H9 (cell line): ENCODE measurements at regions not wholly inside any gene's neighbourhood (a gene's known extent, or its start where the extent isn't known, plus 50 kb on each side); places are given as distances from the start of the nearest gene placed in this dataset.

Source experiments
- DNase-seq: peaks from one replicate; pipeline ENCODE4 v3.0.0-alpha.2; 2017
- H2AFZ ChIP-seq: one replicate; pipeline ENCODE4 v1.6.1; 2013; ENCODE audit warnings: mild to moderate bottlenecking, low read length, control low read depth, moderate library complexity
- H2AK5ac ChIP-seq: 2 replicates; pipeline ENCODE4 v1.6.1; 2013; ENCODE audit warnings: low read length, control low read depth, mixed read lengths; ENCODE audit not compliant: insufficient read length
- H2BK120ac ChIP-seq: one replicate; pipeline ENCODE4 v1.6.1; 2013; ENCODE audit warnings: low read depth, mild to moderate bottlenecking, low read length, control low read depth, inconsistent platforms; ENCODE audit not compliant: poor library complexity, severe bottlenecking
- H2BK12ac ChIP-seq: 2 replicates; pipeline ENCODE4 v1.6.1; 2013; ENCODE audit warnings: low read length, control low read depth, mixed read lengths, low read depth; ENCODE audit not compliant: insufficient read length
- H2BK15ac ChIP-seq: 2 replicates; pipeline ENCODE4 v1.6.1; 2013; ENCODE audit warnings: low read depth, low read length, control low read depth
- H2BK20ac ChIP-seq: one replicate; pipeline ENCODE4 v1.6.1; 2013; ENCODE audit warnings: low read depth, mild to moderate bottlenecking, low read length, control low read depth, inconsistent platforms; ENCODE audit not compliant: poor library complexity, severe bottlenecking
- H2BK5ac ChIP-seq: 2 replicates; pipeline ENCODE4 v1.6.1; 2013; ENCODE audit warnings: low read length, control low read depth, mixed read lengths; ENCODE audit not compliant: insufficient read length
- H3K14ac ChIP-seq: 2 replicates; pipeline ENCODE4 v1.6.1; 2013; ENCODE audit warnings: low read length, control low read depth; ENCODE audit not compliant: insufficient read depth
- H3K18ac ChIP-seq: 2 replicates; pipeline ENCODE4 v1.6.1; 2013; ENCODE audit warnings: low read depth, mild to moderate bottlenecking, mixed read lengths, low read length, control low read depth; ENCODE audit not compliant: insufficient read length
- H3K23ac ChIP-seq: 2 replicates; pipeline ENCODE4 v1.6.1; 2013; ENCODE audit warnings: low read length, control low read depth, mixed read lengths, low read depth; ENCODE audit not compliant: insufficient read length
- H3K23me2 ChIP-seq: 2 replicates; pipeline ENCODE4 v1.6.1; 2013; ENCODE audit warnings: low read depth, mild to moderate bottlenecking, mixed read lengths, low read length, control low read depth; ENCODE audit not compliant: insufficient read length, poor library complexity, severe bottlenecking
- H3K27ac ChIP-seq: 2 replicates; pipeline ENCODE4 v1.5.1; 2013; ENCODE audit warnings: low read length, control low read depth, mixed read lengths, low read depth; ENCODE audit not compliant: insufficient read length
- H3K27me3 ChIP-seq: 2 replicates; pipeline ENCODE4 v1.6.1; 2013; ENCODE audit warnings: low read length, control low read depth, inconsistent platforms; ENCODE audit not compliant: insufficient read depth
- H3K4ac ChIP-seq: 2 replicates; pipeline ENCODE4 v1.6.1; 2013; ENCODE audit warnings: low read depth, mild to moderate bottlenecking, control low read depth, inconsistent platforms, low read length, moderate library complexity
- H3K4me1 ChIP-seq: 2 replicates; pipeline ENCODE4 v1.6.1; 2013; ENCODE audit warnings: low read length, control low read depth, inconsistent platforms; ENCODE audit not compliant: insufficient read depth
- H3K4me2 ChIP-seq: 2 replicates; pipeline ENCODE4 v1.6.1; 2013; ENCODE audit warnings: low read length, control low read depth, mixed read lengths; ENCODE audit not compliant: insufficient read length, insufficient read depth
- H3K56ac ChIP-seq: 2 replicates; pipeline ENCODE4 v1.6.1; 2013; ENCODE audit warnings: low read depth, mild to moderate bottlenecking, mixed read lengths, low read length, control low read depth; ENCODE audit not compliant: insufficient read length
- H3K79me1 ChIP-seq: 2 replicates; pipeline ENCODE4 v1.6.1; 2013; ENCODE audit warnings: low read depth, mild to moderate bottlenecking, moderate library complexity, low read length, control low read depth, inconsistent platforms; ENCODE audit not compliant: insufficient read depth, poor library complexity, severe bottlenecking
- H3K79me2 ChIP-seq: 2 replicates; pipeline ENCODE4 v1.6.1; 2013; ENCODE audit warnings: low read length, control low read depth, inconsistent platforms; ENCODE audit not compliant: insufficient read depth
- H3K9ac ChIP-seq: 2 replicates; pipeline ENCODE4 v1.6.1; 2013; ENCODE audit warnings: low read length, control low read depth, mixed read lengths; ENCODE audit not compliant: insufficient read length; ENCODE audit errors: extremely low read depth
- H3K9me3 ChIP-seq: one replicate; pipeline ENCODE4 v1.6.1; 2013; ENCODE audit warnings: low read depth, low read length, inconsistent platforms; ENCODE audit not compliant: control insufficient read depth
- H3T11ph ChIP-seq: one replicate; pipeline ENCODE4 v1.6.1; 2013; ENCODE audit warnings: mild to moderate bottlenecking, low read length, control low read depth, inconsistent platforms
- H4K20me1 ChIP-seq: one replicate; pipeline ENCODE4 v1.6.1; 2013; ENCODE audit not compliant: control insufficient read depth, insufficient read length, insufficient read depth
- H4K5ac ChIP-seq: 2 replicates; pipeline ENCODE4 v1.6.1; 2013; ENCODE audit warnings: low read depth, mild to moderate bottlenecking, mixed read lengths, low read length, control low read depth; ENCODE audit not compliant: insufficient read length
- H4K8ac ChIP-seq: replicated peaks from 2 replicates; pipeline ENCODE4 v1.6.1; 2013; ENCODE audit warnings: low read length, control low read depth, mixed read lengths, low read depth; ENCODE audit not compliant: insufficient read length
- H4K91ac ChIP-seq: 2 replicates; pipeline ENCODE4 v1.6.1; 2013; ENCODE audit warnings: low read depth, mild to moderate bottlenecking, moderate library complexity, mixed read lengths, low read length, control low read depth; ENCODE audit not compliant: insufficient read length
- H3K27ac Mint-ChIP-seq, 3 experiments: 2 replicates in 2 of 3; 3 replicates in 1 of 3; pipeline ENCODE4 v1.8.0; 2020 to 2021; ENCODE audit warnings: mixed read lengths in 3 of 3, mild to moderate bottlenecking in 1 of 3, moderate library complexity in 1 of 3
- H3K27me3 Mint-ChIP-seq: 2 replicates; pipeline ENCODE4 v1.8.0; 2021; ENCODE audit warnings: low read depth, mild to moderate bottlenecking, moderate library complexity, mixed read lengths
- H3K36me3 Mint-ChIP-seq, 3 experiments: 2 replicates in 2 of 3; 3 replicates in 1 of 3; pipeline ENCODE4 v1.8.0; 2020 to 2021; ENCODE audit warnings: low read depth in 3 of 3, mixed read lengths in 3 of 3; ENCODE audit not compliant: insufficient read depth in 1 of 3
- H3K4me1 Mint-ChIP-seq, 2 experiments: 2 replicates each; pipeline ENCODE4 v1.8.0; 2020; ENCODE audit warnings: mixed read lengths in 2 of 2
- H3K4me3 Mint-ChIP-seq, 2 experiments: 2 replicates in 1 of 2; 3 replicates in 1 of 2; pipeline ENCODE4 v1.8.0; 2020 to 2021; ENCODE audit warnings: mild to moderate bottlenecking in 2 of 2, mixed read lengths in 2 of 2, moderate library complexity in 1 of 2
- H3K9me3 Mint-ChIP-seq, 2 experiments: 2 replicates in 1 of 2; 3 replicates in 1 of 2; pipeline ENCODE4 v1.8.0; 2020; ENCODE audit warnings: mild to moderate bottlenecking in 2 of 2, mixed read lengths in 2 of 2, moderate library complexity in 1 of 2
- WGBS: extraction: QIAGEN DNeasy Blood & Tissue Kit; methylation state at CpG from one replicate; pipeline ENCODE4 v1.1.7; 2013; ENCODE audit warnings: missing lambda C conversion rate, low lambda C conversion rate, mixed read lengths; ENCODE audit not compliant: insufficient read length; ENCODE audit errors: extremely low coverage; 5-methylcytosine and 5-hydroxymethylcytosine counted together
- TF ChIP-seq, protein P1 (sequence below): fragments of 200-600 bp; sonication (generic); conservative IDR thresholded peaks from 3 replicates; pipeline ENCODE4 v1.8.0; 2021; ENCODE audit warnings: antibody characterized with exemption, mild to moderate bottlenecking

GRCh38 chr4:108328383-108328732, 159.6 kb upstream of the LEF1 start:
- Histone ChIP-seq H2BK15ac (no peak overlapping the region), H2BK12ac (no peak overlapping the region), H3K23me2 (no peaks in the 10 kb centered on the region), H3K23ac (no peak overlapping the region), H3K4me1 (no peaks in the 10 kb centered on the region), H3K79me1 (no peaks in the 10 kb centered on the region), H4K91ac (no peak overlapping the region), H3K79me2 (no peaks in the 10 kb centered on the region), H4K5ac (no peak overlapping the region), H3K56ac (no peak overlapping the region), H3K4ac (no peak overlapping the region), H4K8ac (no peak overlapping the region), H3K14ac (no peak overlapping the region), H4K20me1 (no peaks in the 10 kb centered on the region), H2BK20ac (no peak overlapping the region), H2BK5ac (no peak overlapping the region), H2BK120ac (no peak overlapping the region), H3K4me2 (no peak overlapping the region), H2AFZ (no peak overlapping the region), H3K18ac (no peak overlapping the region), H3K9ac (no peak overlapping the region), H3K27ac (no peak overlapping the region), H3K27me3 (no peaks in the 10 kb centered on the region), H3K9me3 (no peaks in the 10 kb centered on the region), H3T11ph (no peak overlapping the region), H2AK5ac (no peak overlapping the region)
- Mint-ChIP-seq H3K9me3 (no peaks in the 10 kb centered on the region), H3K4me1 (peaks cover 7 to 12% of the 10 kb centered on the region in 2 experiments), H3K36me3 (no peaks in the 10 kb centered on the region), H3K4me3 (no peak overlapping the region), H3K27ac (no peak overlapping the region), H3K27me3 (peaks cover 19% of the 10 kb centered on the region)
- TF ChIP-seq, protein P1, sequence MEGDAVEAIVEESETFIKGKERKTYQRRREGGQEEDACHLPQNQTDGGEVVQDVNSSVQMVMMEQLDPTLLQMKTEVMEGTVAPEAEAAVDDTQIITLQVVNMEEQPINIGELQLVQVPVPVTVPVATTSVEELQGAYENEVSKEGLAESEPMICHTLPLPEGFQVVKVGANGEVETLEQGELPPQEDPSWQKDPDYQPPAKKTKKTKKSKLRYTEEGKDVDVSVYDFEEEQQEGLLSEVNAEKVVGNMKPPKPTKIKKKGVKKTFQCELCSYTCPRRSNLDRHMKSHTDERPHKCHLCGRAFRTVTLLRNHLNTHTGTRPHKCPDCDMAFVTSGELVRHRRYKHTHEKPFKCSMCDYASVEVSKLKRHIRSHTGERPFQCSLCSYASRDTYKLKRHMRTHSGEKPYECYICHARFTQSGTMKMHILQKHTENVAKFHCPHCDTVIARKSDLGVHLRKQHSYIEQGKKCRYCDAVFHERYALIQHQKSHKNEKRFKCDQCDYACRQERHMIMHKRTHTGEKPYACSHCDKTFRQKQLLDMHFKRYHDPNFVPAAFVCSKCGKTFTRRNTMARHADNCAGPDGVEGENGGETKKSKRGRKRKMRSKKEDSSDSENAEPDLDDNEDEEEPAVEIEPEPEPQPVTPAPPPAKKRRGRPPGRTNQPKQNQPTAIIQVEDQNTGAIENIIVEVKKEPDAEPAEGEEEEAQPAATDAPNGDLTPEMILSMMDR = no peak
- DNase-seq = no peak
- no CpG with 5 or more reads among the region's 2 CpGs for WGBS
